NCI-H1105 (cell line): ENCODE measurements at regions not wholly inside any gene's neighbourhood (a gene's known extent, or its start where the extent isn't known, plus 50 kb on each side); places are given as distances from the start of the nearest gene placed in this dataset.
"Not testable (repeated sequence)": the region's sequence is repeated elsewhere in the genome, so short reads cannot be mapped to it uniquely, and the experiment has no call there.

Experiments
- DNase-seq: peaks from one replicate; lab custom pipeline; 2025; lab: John Stamatoyannopoulos, UW

DNA sequence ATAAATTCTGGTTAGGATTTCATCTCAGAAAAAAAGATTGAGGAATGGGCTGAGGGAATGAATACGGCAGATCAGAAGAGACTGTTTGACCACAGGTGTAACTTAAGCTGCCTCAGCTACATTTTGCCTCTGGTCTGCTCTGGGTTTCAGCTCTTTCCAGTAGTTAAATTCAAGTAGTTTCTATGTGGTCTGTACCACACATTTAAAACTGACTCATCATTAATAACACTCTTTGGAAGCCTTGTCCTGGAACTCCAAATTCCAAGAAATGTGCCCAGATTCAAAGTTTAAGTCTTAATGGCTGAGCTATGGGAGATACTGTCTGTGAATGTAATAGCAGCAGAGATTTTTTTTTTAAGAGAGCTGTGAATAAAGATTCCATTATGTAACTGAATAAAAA lies 133.1 kb upstream of the IGSF10 start:
- no peak for DNase-seq

DNA sequence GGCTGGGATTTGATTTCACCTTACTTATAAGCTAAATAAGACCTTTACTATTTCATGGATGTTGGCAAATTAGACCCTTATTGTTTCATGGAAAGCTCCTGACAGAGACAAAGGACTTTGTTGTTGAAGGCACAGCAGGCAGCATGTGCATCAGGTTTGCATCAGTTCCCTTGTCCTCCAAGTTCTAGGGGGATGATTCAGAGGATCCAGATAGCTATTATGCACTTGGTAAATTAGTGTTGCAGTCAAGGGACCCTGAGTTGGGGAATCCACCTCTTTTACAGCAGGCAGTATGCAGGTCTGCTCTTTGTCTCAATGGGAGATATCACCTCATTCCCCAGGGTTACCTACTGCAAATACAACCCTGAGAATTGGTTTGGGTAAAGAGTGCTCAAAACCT lies 131.4 kb upstream of the IGSF10 start:
- DNase-seq, result no peak

DNA sequence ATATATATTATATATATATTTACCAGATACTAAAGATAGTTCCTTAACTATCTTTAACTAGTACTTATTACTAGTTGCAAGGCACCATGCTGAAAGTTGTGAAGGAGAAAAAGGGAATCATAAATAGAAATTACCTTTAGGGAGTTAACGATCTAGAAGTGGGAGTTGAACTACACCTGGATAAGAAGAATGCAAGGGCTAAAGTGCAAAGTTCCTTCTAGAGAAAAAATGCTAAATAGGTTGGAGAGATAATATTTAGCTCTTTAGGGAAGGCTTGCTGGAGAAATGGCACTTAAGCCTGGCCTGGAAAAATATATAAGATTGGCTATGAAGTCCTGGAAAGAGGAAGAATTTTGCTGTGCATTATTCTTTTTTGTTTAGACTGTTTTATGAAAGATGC lies 130.6 kb upstream of the IGSF10 start:
- no peak for DNase-seq

DNA sequence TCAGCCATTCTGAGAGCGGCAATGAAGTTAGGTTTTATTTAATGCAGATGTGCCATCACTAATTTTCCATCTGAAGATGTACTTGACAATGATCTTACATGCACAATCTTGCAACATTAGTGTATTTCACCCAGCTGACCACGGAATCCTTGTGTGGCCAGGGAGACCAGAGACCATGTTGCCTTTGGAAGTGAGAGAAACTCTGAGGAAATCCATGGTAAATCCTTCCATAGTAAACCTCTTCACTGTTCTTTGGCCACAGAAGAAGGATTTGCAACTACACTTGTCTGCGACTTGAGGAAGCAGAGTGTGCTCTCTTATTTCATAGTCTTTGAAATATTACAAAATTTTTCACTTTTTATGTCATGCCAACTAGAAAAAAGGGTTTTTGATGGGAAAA lies 128.4 kb upstream of the IGSF10 start:
- no peak for DNase-seq

DNA sequence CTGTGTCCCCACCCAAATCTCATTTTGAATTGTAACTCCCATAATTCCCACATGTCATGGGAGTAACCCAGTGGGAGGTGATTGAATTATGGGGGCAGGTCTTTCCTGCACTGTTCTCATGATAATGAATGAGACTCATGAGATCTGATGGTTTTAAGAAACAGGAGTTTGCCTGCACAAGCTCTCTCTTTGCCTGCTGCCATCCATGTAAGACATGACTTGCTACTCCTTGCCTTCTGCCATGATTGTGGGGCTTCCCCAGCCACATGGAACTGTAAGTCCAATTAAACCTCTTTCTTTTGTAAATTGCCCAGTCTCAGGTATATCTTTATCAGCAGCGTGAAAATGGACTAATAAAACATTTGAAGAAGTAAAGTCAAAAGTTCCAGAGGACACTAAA lies 126.8 kb upstream of the IGSF10 start:
- DNase-seq, result not testable (repeated sequence)

DNA sequence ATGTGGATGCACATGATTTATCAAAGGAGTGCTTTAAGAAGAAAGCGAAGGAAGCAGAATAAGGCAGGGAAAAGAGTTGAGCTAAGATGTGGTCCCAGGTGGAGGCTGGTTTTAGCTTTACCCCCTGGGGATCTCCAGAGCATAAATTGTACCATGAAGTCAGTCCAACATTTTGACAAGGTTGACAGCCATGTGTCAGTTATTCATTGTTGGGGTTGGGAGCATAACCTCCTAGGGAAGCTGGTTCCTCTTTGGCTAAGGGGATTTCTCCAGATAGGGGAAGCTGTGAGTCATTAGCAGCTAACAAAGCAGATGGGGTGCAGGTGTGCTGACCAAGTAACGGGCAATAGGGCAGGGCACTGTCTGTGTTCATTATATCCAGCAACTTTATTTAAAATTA lies 123.7 kb upstream of the IGSF10 start:
- no peak for DNase-seq

DNA sequence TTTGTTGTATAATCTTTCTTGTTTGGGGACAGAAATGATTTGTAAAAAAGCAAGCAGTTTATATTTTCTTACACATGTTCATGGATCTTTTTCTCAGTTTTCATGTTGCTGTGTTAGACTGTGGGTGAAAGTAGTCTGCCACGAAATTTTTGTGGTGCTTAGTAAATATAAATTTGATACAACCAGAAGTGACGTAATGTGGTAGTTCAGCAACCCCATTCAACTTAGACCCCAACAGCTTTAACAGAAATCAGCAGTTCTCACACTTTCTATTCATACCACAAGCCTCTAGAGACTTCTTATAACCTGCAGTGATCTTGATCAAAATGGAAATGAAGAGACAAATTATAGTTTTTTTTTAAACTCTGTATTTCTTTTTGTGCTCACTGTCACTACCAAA lies 120.2 kb upstream of the IGSF10 start:
- DNase-seq, result no peak

DNA sequence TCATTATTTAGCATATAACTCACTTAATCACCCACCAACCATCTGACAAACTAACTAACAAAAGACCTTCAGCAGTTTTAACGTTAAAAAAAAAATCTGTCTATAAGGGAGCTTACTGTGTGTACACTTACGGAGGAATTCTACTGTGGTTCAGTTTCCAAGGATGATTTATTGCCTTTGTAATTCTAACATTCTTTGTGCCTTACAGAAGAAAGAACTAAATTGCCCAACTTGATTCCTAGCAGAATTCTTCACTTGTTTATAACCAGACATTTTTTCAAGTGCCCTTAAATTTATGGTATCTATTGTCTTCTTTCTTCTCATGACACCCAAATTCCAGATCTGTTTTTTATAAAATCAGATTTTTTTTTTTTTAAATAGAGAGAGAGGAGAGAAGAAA lies 119.7 kb upstream of the IGSF10 start:
- DNase-seq, result no peak

DNA sequence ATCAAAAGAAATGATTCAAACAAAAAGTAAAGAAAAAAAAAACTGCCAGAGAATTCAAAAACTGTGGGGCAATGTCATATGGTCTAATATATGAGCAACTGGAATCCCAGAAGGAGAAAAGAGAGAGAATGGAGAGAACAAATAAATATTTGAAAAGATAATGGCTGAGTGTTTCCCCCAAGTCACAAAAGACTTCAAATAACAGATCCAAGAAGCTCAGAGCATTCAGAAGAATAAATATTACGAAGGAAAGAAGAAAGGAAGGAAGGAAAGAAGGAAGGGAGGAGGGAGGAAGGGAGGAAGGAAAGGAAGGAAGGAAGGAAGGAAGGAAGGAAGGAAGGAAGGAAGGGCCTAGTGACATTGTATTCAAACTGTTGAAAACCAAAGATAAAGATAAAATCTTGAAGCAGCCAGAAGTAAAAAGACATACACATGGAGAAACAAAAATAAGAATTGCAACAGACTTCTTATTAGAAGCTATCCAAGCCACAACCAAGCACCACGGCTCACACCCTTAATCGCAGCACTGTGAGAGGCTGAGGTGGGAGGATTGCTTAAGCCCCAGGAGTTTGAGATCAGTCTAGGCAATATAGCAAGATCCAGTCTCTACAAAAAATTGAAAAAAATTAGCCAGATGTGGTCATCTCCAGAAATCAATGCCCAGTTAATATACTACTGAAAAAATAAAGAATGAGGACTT lies 118.9 kb upstream of the IGSF10 start:
- DNase-seq, result no peak

DNA sequence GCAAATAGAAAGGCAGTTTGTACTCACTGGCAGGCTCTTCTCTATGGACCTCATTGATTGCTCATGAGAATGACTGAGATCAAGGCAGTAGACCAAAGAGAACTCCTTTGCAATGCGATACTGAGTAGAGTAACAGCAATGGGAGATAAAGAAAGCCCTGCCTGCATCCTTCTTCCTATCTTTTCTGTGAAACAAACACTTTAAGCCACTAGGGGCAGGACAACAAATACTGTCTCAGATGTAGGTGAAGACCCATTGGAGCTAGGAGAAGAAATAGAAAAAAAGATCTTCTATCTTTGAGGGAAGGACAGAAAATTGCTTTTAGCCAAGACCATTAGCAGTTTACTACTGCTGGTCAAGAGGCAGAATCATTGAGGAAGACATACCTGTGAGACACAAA lies 117.6 kb upstream of the IGSF10 start:
- DNase-seq, result no peak

DNA sequence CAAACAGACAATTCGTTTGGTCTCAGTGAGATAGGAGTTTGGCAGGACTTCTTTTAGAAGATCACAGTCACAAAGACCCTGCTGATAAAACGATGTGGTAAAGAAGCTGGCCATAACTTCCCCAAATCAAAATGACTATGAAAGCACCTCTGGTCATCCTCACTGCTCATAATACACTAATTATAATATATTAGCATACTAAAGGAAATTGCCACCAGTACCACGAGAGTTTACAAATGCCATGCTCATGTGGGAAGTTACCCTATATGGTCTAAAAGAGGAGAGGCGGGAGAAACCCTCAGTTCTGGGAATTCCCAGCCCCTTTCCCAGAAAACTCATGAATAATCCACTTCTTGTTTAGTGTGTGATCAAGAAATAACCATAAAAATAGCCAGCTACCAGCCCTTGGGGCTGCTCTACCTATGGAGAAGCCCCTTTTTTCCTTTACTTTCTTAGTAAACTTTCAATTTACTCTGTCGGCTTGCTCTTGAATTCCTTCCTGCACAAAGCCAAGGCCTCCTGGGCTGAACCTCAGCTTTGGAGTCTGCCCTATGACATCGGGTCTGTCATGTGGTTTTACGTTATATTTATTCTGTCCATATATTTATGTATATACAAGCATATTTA lies 115.8 kb upstream of the IGSF10 start:
- no peak for DNase-seq

DNA sequence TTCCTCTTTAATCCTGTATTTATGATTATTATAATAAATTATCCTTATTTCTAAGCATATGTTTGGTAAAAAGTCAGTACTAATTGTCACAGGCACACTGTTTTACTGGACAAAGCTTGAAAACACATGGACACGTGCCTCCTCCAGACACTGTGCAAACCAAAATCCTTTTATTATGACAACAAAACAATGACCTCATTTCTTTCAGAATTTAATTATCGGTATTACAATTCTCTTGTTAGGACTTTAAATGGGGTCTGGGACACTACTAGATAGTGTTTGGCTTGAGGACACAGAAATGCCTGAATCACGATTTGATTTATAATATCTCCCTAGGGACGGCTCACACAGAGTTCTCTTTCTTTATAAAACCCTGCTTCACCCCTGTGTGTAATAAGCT lies 107.3 kb upstream of the IGSF10 start:
- no peak for DNase-seq

DNA sequence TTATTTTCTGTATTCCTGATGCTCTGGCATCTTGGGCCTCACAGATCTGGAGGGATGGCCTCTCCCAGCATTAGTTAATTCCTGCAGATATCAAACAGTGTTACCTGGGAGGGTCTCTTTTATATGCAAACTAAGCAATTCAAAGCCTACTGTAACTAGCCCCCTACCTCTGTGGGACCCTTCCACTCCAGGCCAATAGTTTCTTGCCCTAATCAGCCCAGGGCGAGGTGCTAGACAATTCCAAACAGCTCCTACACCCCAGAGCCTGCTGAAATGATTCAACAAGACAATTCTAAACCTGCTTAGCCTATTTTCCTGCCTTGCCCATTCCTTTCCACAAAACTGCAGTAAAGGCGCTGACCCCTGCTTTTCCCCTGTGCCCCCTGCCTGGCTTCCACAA lies 106.6 kb upstream of the IGSF10 start:
- no peak for DNase-seq

DNA sequence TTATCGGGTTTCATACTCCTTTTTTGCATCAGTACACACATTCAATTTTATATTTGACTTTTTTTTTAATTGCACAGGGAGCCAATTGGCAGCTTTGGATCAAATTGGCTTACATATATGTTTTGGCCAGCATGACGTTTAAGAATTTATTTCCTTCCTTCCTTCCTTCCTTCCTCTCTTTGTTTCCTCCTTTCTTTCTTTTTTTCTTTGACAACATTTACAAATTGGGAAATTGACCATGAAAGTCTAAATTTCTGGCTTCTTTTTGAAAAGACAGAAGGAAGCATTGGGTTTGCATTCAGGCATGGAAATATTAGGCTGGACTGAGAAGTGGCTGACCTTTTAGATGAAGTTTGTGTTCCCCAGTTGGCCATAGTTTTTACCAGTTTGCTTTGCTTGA lies 103.4 kb upstream of the IGSF10 start:
- DNase-seq, result no peak

DNA sequence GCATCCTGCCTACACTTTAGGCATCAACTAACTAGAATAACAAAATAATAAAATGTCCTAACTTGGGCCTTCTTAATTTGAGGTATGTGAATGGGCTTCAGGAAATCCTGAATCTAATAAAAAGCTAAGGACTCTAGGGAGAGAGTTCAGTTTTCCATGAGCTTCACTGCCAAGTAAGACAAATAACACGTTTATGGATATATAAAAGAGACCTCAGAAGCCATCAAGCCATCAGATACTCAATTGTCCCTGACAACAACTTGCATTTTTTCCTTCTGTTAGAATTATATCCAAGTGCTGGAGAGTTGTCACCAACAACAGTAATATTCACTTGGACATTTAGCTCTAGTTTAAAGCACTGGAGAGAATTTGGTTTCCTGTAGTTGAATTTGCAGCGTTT lies 102.4 kb upstream of the IGSF10 start:
- DNase-seq, result no peak

DNA sequence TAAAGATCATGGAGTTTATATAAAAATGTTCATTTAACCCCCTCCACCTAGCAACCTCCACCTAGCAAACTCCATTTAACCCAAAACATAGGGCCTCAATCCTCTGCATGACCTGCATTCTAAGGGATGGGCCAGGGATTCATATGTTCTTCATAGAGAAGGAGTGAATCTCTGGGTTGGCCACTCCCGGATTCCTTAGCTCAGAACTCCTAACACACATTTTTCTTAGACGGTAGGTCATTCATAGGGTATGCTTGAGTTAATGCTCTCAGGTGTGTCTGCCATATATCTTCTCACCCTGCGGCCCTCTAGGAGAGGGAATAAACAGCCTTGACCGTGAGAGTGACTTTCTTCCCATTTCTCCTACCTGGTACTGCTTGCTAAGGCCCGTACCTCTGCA lies 102.0 kb upstream of the IGSF10 start:
- DNase-seq, result no peak

DNA sequence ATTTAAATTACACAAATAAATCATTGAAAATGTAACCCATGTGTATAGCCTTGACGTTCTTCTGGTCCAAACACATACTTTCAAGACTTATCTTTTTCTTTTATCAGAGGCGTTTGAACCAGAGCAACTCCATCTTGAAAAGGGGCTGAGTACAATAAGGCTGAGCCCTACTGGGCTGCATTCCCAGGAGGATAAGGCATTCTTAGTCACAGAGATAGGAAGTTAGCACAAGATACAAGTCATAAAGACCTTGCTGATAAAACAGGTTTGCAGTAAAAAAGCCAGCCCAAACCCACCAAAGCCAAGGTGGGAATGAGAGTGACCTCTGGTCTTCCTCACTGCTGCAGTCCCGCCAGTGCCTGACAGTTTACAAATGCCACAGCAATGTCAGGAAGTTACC lies 101.0 kb upstream of the IGSF10 start:
- DNase-seq, result no peak

DNA sequence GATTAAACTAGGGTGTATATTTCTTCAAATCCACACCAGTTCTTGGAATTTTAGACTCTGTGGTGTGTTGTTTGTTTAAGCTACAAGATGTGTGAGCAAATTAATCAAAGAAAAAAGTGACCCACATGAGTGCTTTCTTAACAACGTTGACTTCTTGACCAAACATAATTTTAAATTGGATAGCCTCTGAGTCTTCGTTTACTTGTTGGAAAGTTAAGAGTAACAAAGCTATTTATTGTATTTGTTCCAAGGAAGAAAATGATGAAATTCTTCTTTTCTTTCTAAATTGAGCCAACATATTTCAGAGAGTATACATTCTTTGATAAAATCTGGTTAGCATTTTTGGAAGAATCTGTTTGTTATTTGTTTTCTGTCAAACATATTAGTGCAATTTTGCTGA lies 99.9 kb upstream of the IGSF10 start:
- no peak for DNase-seq

DNA sequence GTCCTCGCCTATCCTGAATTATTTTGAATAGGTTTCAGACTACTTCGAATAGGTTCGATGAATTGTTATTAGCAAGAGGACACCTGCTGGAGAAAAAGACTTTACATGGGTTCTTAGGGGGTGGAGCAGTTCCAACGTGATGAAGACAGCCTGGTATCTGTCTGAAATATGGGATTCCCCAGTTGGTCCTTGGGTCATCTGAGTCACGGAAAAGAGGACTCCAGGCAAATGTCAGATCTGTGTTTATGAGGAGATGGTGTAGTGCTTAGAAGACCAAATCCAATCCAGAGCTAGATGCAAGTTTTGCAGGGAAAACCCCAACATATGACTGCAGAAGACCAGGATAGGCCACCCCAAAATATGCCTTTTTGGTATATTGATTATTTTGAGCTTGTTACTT lies 98.9 kb upstream of the IGSF10 start:
- DNase-seq, result no peak

DNA sequence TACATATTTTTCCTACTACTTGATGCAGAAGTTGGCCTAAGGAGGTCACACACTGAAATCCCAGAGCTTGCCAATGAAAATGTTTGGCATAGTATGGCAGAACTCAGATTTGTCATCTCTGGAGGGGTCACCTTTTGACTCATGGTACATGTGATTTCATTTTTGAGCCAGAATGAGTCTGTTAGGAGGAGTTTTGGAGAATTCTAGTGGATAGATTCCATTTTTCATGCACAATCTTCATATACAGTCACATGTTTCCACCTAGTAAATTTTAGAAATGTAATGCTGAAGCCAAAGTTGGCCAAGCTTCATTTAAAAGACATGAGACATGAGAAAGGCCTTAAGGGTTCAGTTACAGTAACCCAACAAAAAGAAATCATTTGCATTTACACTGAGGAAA lies 97.8 kb upstream of the IGSF10 start:
- DNase-seq, result no peak

DNA sequence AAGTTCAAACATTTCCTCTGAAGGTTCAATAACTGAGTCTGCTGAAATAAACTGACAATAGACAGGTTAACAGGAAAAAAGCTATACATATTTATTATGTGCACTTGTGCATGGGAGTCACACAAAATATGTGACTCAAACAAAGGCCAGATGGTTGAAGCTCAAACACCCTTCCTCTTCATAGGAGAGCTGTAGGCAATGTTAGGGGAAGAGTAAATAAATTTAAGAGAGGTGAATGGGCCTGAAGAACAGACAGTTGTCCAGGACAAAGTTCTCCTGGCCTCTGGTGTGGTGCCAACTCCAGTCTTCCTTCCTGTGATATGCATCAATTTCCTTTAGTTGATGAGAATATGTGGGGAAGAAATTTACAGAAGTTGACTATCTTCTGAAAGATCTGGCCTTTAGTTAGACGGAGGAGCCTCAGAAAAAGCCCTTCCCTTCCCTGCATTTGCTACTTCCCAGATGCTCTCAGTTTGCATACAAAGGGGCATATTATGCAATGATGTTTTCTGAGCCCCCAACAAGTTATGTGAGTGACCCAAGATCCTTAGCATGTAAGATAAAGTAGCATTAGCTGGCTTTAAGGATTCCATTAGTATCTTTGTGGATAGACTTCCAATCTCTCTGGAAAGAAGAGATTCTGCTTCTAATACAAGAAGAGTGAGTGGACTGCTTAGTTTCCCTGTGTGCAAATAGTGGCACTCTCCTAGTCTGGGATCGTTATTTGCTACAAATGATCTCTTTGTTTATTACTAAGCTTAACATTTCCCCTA lies 96.4 kb upstream of the IGSF10 start:
- no peak for DNase-seq

DNA sequence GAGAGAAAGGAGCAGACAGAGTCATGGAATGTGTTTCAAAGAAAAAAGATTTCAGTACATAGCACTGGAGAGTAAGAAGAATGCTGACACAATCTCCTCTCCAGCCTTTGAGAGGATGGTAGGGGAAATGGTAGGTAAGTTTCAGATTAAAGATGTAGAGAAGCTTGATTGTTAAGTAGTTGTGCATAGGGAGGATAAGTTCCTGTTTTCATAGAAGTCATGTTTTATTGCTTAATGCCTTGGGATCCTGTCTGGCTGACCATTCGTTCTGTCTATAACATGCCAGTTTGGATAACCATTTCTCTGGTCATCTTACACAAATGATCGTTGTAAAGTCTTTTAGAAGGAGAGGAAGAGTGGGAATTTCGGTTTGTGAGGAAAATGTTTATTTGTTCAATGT lies 95.7 kb upstream of the IGSF10 start:
- DNase-seq, result no peak

DNA sequence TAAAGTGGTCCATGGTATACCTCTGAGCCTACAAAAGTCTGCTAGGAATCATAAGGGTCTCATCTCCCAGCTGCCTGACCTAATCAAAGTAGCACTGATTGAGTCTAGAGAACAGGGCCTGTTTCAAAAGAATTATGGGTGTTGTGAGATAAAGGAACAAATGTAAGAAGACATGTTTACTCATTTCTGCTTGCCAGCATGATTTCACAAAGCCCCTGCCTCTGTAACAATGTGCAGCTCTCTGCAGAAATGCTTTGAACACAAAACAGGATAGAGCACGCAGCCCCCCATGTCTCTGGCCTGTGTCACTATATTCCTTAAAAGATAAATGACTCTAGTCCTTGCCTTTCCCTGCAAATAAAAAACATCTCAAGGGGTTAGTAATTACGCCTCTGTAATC lies 94.7 kb upstream of the IGSF10 start:
- no peak for DNase-seq

DNA sequence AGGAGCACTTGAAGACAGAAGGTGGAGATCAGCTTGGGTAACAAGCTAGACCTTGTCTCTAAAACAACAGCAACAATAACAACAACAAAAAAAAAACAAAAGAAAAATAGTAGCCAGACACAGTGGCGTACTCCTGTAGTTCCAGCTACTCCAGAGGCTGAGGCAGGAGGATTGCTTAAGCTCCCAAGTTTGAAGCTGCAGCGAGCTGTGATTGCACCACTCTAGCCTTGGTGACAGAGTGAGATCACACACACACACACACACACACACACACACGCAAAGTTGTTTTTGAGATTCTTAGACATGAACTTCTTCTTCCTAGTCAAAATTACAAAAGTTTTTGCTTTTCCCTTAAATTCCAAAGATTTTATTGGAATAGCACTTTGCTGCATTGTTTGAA lies 93.0 kb upstream of the IGSF10 start:
- no peak for DNase-seq
